Testis (tissue), 2 donors: ENCODE measurements at regions not wholly inside any gene's neighbourhood (a gene's known extent, or its start where the extent isn't known, plus 50 kb on each side); places are given as distances from the start of the nearest gene placed in this dataset.

ENCODE experiments used
- DNase-seq: peaks from one replicate; pipeline ENCODE4 v3.0.0-alpha.2; 2019
- H3K27ac ChIP-seq, 2 donors: fragments of 200-600 bp; sonication (generic); one replicate each; pipeline ENCODE4 v1.5.1; 2019
- H3K27me3 ChIP-seq: fragments of 200-600 bp; sonication (generic); one replicate; pipeline ENCODE4 v1.5.1; 2019
- H3K36me3 ChIP-seq: fragments of 200-600 bp; sonication (generic); one replicate; pipeline ENCODE4 v1.5.1; 2017; ENCODE audit warnings: low read depth; ENCODE audit errors: missing control alignments
- H3K4me1 ChIP-seq: fragments of 200-600 bp; sonication (generic); one replicate; pipeline ENCODE4 v1.5.1; 2019
- H3K4me3 ChIP-seq, 2 donors: fragments of 200-600 bp; sonication (generic); one replicate each; pipeline ENCODE4 v1.5.1; 2017 to 2019
- H3K9me3 ChIP-seq: fragments of 200-600 bp; sonication (generic); one replicate; pipeline ENCODE4 v1.5.1; 2017
- POLR2A ChIP-seq: fragments of 450-650 bp; IDR thresholded peaks from one replicate; pipeline ENCODE4 v1.6.1; 2017; ENCODE audit warnings: antibody characterized with exemption, mild to moderate bottlenecking, moderate library complexity
- WGBS, 2 donors: methylation state at CpG; one replicate each; pipeline ENCODE4 v1.1.5; 2018; 5-methylcytosine and 5-hydroxymethylcytosine counted together
- intact Hi-C: fragments of 100-400 bp; cut with DNase I; formaldehyde crosslinking; loops from one replicate; pipeline ENCODE4 v1.15.1; 2023; ENCODE audit warnings: low total_unique reads
- TF ChIP-seq, protein P1 (sequence below), 3 experiments: fragments of 450-650 bp in 2 of 3; fragments of 200-600 bp in 1 of 3; sonication (generic) in 1 of 3; IDR thresholded peaks; one replicate each; pipeline ENCODE4 v1.5.1; 2016 to 2019; ENCODE audit warnings: antibody characterized with exemption in 3 of 3, mild to moderate bottlenecking in 2 of 3, moderate library complexity in 1 of 3

DNA sequence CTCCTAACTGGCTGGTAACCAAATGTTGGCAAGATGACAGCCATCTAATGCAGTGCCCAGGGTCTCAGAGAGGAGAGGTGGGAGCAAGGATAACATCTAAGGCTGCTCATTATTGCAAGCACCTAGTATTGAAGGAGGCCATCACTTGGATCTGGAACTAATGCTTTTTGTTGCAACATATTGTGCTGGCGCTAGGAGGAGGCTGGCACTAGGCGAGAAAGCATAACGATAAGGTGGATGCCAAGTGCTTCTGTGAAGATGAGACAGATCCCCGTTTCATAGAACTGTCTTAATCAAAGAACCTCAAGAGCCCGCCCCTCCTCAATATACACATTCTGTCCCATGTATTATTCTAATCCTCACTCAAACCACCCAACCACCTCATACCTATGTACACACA lies 774.0 kb downstream of the VRK1 start:
- H3K27ac ChIP-seq, result no peak overlapping the region
- intact Hi-C loops, result no loop called here
- H3K4me1 ChIP-seq, result no peaks in the 10 kb centered on the region
- WGBS, 2 donors, result 84 to 92% methylated on average over 5 of the region's 5 CpGs
- H3K27me3 ChIP-seq, result no peaks in the 10 kb centered on the region
- no peaks in the 10 kb centered on the region for H3K9me3 ChIP-seq
- no peak overlapping the region for H3K4me3 ChIP-seq
- no peak for DNase-seq
- no peaks in the 10 kb centered on the region for H3K36me3 ChIP-seq
- TF ChIP-seq, protein P1, sequence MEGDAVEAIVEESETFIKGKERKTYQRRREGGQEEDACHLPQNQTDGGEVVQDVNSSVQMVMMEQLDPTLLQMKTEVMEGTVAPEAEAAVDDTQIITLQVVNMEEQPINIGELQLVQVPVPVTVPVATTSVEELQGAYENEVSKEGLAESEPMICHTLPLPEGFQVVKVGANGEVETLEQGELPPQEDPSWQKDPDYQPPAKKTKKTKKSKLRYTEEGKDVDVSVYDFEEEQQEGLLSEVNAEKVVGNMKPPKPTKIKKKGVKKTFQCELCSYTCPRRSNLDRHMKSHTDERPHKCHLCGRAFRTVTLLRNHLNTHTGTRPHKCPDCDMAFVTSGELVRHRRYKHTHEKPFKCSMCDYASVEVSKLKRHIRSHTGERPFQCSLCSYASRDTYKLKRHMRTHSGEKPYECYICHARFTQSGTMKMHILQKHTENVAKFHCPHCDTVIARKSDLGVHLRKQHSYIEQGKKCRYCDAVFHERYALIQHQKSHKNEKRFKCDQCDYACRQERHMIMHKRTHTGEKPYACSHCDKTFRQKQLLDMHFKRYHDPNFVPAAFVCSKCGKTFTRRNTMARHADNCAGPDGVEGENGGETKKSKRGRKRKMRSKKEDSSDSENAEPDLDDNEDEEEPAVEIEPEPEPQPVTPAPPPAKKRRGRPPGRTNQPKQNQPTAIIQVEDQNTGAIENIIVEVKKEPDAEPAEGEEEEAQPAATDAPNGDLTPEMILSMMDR (IDR thresholded peaks at IDR 0.05), result no peak
- no peak for TF ChIP-seq POLR2A

DNA sequence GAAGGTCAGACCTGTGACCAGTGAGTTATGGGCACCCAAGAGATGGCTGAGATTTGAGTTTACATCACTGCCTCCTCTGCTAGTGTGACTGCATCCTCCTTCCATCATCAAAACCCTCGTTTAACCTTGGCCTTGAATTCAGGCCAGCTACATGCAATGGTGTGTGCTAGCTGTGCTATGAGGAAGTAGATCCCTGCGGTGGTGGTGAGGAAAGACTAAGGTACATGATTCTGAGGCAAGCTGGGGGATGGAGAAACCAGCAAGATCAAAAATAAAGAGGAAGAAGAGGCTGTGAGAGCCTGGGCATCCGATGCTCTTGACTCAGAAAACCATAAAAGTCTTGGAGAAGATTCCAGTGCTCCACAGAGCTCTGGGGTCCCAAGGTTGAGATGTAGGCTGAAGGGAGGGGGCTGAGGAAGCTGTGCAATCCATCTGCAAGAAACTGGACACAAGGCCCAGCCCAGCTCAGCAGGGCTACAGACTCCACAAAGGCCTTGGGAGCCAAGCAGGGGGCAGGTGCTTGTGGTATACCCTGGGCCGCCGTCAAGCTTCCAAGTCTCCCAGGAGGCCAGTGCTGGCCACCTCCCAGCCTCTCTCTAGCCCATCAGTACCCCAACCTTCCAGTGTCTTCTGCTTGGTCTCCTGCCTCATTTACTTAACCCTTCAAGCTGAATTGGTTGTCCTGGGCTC lies 774.8 kb downstream of the VRK1 start:
- H3K4me1 ChIP-seq, result no peaks in the 10 kb centered on the region
- 73 to 74% methylated on average over 5 of the region's 5 CpGs for WGBS, 2 donors

DNA sequence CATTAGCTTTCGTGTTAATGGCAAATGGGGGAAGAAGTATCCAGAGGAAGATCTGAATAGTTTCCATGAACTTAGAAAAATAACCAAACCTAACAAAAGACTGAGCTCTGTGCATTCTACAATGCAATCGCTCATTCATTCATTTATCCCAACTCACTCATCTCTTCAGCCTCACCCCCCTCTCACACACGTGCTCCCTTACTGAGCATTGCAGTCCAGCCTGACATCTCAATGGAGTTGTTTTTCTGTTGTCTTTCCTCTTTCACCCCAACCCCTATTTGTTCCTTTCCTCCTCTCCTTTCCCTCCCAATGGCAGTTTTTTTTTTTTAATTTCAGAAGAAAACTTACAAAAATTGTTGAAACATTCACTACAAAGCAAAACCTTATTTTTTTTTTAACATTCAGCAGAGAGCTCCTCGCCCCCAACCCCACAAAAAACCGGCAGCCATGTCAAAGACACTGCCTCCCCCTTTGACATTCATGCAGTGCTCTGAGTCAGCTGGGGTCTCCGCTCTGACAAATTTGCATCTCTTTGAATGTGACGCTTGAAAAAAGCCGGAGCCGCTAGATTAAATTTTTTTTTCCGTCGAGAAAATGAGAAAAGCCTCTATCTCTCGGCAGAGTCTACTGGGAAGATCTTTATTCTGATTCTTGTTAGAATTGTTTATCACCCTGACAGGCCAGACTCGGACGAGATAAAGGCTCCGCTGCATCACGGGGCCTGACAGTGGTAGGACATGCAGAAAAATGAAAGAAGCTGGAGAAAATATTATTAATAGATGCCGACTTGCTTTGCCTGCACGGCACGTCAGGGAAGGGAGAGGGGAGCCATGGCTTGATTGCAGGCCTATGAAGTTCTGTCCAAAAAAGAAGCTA lies 775.6 kb downstream of the VRK1 start:
- no peaks in the 10 kb centered on the region for H3K4me1 ChIP-seq
- H3K27ac ChIP-seq, result no peak overlapping the region
- 41 to 47% methylated on average over 19 of the region's 19 CpGs for WGBS, 2 donors
- H3K36me3 ChIP-seq, result no peaks in the 10 kb centered on the region
- intact Hi-C loops, result no loop called here
- no peak overlapping the region for H3K4me3 ChIP-seq
- DNase-seq, result no peak
- no peaks in the 10 kb centered on the region for H3K9me3 ChIP-seq
- H3K27me3 ChIP-seq, result no peaks in the 10 kb centered on the region
- TF ChIP-seq, protein P1 (IDR thresholded peaks at IDR 0.05), result no peak
- no peak for TF ChIP-seq POLR2A

More for the DNA sequence above, 774.8 kb downstream of the VRK1 start:
- Histone ChIP-seq H3K27me3 (no peaks in the 10 kb centered on the region), H3K4me3 (no peak overlapping the region), H3K27ac (no peak overlapping the region), H3K36me3 (no peaks in the 10 kb centered on the region), H3K9me3 (no peaks in the 10 kb centered on the region)
- DNase-seq, result no peak
- intact Hi-C loops, result no loop called here
- TF ChIP-seq, protein P1 (IDR thresholded peaks at IDR 0.05), result no peak
- TF ChIP-seq POLR2A, result no peak

DNA sequence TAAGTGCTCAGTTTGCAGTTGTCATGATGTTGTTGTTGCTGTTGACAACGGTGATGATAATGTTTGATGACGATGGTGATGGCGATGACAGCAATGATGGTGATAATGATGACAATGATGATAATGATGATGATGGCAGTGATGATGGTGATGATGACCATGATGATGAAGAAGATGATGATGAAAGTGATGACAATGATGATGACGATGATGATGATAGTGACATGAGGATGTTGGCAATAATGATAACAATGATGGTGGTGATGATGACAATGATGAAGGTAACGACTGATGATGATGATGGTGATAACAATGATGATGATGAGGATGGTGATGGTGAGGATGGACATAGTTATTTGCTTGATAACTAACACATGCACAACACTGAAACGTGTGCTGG lies 778.5 kb downstream of the VRK1 start:
- Histone ChIP-seq H3K4me3 (no peak overlapping the region), H3K36me3 (no peaks in the 10 kb centered on the region), H3K27me3 (no peaks in the 10 kb centered on the region), H3K4me1 (no peaks in the 10 kb centered on the region), H3K27ac (no peak overlapping the region), H3K9me3 (no peaks in the 10 kb centered on the region)
- TF ChIP-seq POLR2A, result no peak
- TF ChIP-seq, protein P1 (IDR thresholded peaks at IDR 0.05), result no peak
- intact Hi-C loops, result no loop called here
- WGBS, 2 donors, result 81 to 82% methylated on average over 6 of the region's 6 CpGs
- no peak for DNase-seq
